H9 (cell line): ENCODE measurements at regions not wholly inside any gene's neighbourhood (a gene's known extent, or its start where the extent isn't known, plus 50 kb on each side); places are given as distances from the start of the nearest gene placed in this dataset.

ENCODE experiments used
- DNase-seq: peaks from one replicate; pipeline ENCODE4 v3.0.0-alpha.2; 2017
- H2AFZ ChIP-seq: one replicate; pipeline ENCODE4 v1.6.1; 2013; ENCODE audit warnings: mild to moderate bottlenecking, low read length, control low read depth, moderate library complexity
- H2AK5ac ChIP-seq: 2 replicates; pipeline ENCODE4 v1.6.1; 2013; ENCODE audit warnings: low read length, control low read depth, mixed read lengths; ENCODE audit not compliant: insufficient read length
- H2BK120ac ChIP-seq: one replicate; pipeline ENCODE4 v1.6.1; 2013; ENCODE audit warnings: low read depth, mild to moderate bottlenecking, low read length, control low read depth, inconsistent platforms; ENCODE audit not compliant: poor library complexity, severe bottlenecking
- H2BK12ac ChIP-seq: 2 replicates; pipeline ENCODE4 v1.6.1; 2013; ENCODE audit warnings: low read length, control low read depth, mixed read lengths, low read depth; ENCODE audit not compliant: insufficient read length
- H2BK15ac ChIP-seq: 2 replicates; pipeline ENCODE4 v1.6.1; 2013; ENCODE audit warnings: low read depth, low read length, control low read depth
- H2BK20ac ChIP-seq: one replicate; pipeline ENCODE4 v1.6.1; 2013; ENCODE audit warnings: low read depth, mild to moderate bottlenecking, low read length, control low read depth, inconsistent platforms; ENCODE audit not compliant: poor library complexity, severe bottlenecking
- H2BK5ac ChIP-seq: 2 replicates; pipeline ENCODE4 v1.6.1; 2013; ENCODE audit warnings: low read length, control low read depth, mixed read lengths; ENCODE audit not compliant: insufficient read length
- H3K14ac ChIP-seq: 2 replicates; pipeline ENCODE4 v1.6.1; 2013; ENCODE audit warnings: low read length, control low read depth; ENCODE audit not compliant: insufficient read depth
- H3K18ac ChIP-seq: 2 replicates; pipeline ENCODE4 v1.6.1; 2013; ENCODE audit warnings: low read depth, mild to moderate bottlenecking, mixed read lengths, low read length, control low read depth; ENCODE audit not compliant: insufficient read length
- H3K23ac ChIP-seq: 2 replicates; pipeline ENCODE4 v1.6.1; 2013; ENCODE audit warnings: low read length, control low read depth, mixed read lengths, low read depth; ENCODE audit not compliant: insufficient read length
- H3K23me2 ChIP-seq: 2 replicates; pipeline ENCODE4 v1.6.1; 2013; ENCODE audit warnings: low read depth, mild to moderate bottlenecking, mixed read lengths, low read length, control low read depth; ENCODE audit not compliant: insufficient read length, poor library complexity, severe bottlenecking
- H3K27ac ChIP-seq: 2 replicates; pipeline ENCODE4 v1.5.1; 2013; ENCODE audit warnings: low read length, control low read depth, mixed read lengths, low read depth; ENCODE audit not compliant: insufficient read length
- H3K27me3 ChIP-seq: 2 replicates; pipeline ENCODE4 v1.6.1; 2013; ENCODE audit warnings: low read length, control low read depth, inconsistent platforms; ENCODE audit not compliant: insufficient read depth
- H3K4ac ChIP-seq: 2 replicates; pipeline ENCODE4 v1.6.1; 2013; ENCODE audit warnings: low read depth, mild to moderate bottlenecking, control low read depth, inconsistent platforms, low read length, moderate library complexity
- H3K4me1 ChIP-seq: 2 replicates; pipeline ENCODE4 v1.6.1; 2013; ENCODE audit warnings: low read length, control low read depth, inconsistent platforms; ENCODE audit not compliant: insufficient read depth
- H3K4me2 ChIP-seq: 2 replicates; pipeline ENCODE4 v1.6.1; 2013; ENCODE audit warnings: low read length, control low read depth, mixed read lengths; ENCODE audit not compliant: insufficient read length, insufficient read depth
- H3K56ac ChIP-seq: 2 replicates; pipeline ENCODE4 v1.6.1; 2013; ENCODE audit warnings: low read depth, mild to moderate bottlenecking, mixed read lengths, low read length, control low read depth; ENCODE audit not compliant: insufficient read length
- H3K79me1 ChIP-seq: 2 replicates; pipeline ENCODE4 v1.6.1; 2013; ENCODE audit warnings: low read depth, mild to moderate bottlenecking, moderate library complexity, low read length, control low read depth, inconsistent platforms; ENCODE audit not compliant: insufficient read depth, poor library complexity, severe bottlenecking
- H3K79me2 ChIP-seq: 2 replicates; pipeline ENCODE4 v1.6.1; 2013; ENCODE audit warnings: low read length, control low read depth, inconsistent platforms; ENCODE audit not compliant: insufficient read depth
- H3K9ac ChIP-seq: 2 replicates; pipeline ENCODE4 v1.6.1; 2013; ENCODE audit warnings: low read length, control low read depth, mixed read lengths; ENCODE audit not compliant: insufficient read length; ENCODE audit errors: extremely low read depth
- H3K9me3 ChIP-seq: one replicate; pipeline ENCODE4 v1.6.1; 2013; ENCODE audit warnings: low read depth, low read length, inconsistent platforms; ENCODE audit not compliant: control insufficient read depth
- H3T11ph ChIP-seq: one replicate; pipeline ENCODE4 v1.6.1; 2013; ENCODE audit warnings: mild to moderate bottlenecking, low read length, control low read depth, inconsistent platforms
- H4K20me1 ChIP-seq: one replicate; pipeline ENCODE4 v1.6.1; 2013; ENCODE audit not compliant: control insufficient read depth, insufficient read length, insufficient read depth
- H4K5ac ChIP-seq: 2 replicates; pipeline ENCODE4 v1.6.1; 2013; ENCODE audit warnings: low read depth, mild to moderate bottlenecking, mixed read lengths, low read length, control low read depth; ENCODE audit not compliant: insufficient read length
- H4K8ac ChIP-seq: replicated peaks from 2 replicates; pipeline ENCODE4 v1.6.1; 2013; ENCODE audit warnings: low read length, control low read depth, mixed read lengths, low read depth; ENCODE audit not compliant: insufficient read length
- H4K91ac ChIP-seq: 2 replicates; pipeline ENCODE4 v1.6.1; 2013; ENCODE audit warnings: low read depth, mild to moderate bottlenecking, moderate library complexity, mixed read lengths, low read length, control low read depth; ENCODE audit not compliant: insufficient read length
- H3K27ac Mint-ChIP-seq, 3 experiments: 2 replicates in 2 of 3; 3 replicates in 1 of 3; pipeline ENCODE4 v1.8.0; 2020 to 2021; ENCODE audit warnings: mixed read lengths in 3 of 3, mild to moderate bottlenecking in 1 of 3, moderate library complexity in 1 of 3
- H3K27me3 Mint-ChIP-seq: 2 replicates; pipeline ENCODE4 v1.8.0; 2021; ENCODE audit warnings: low read depth, mild to moderate bottlenecking, moderate library complexity, mixed read lengths
- H3K36me3 Mint-ChIP-seq, 3 experiments: 2 replicates in 2 of 3; 3 replicates in 1 of 3; pipeline ENCODE4 v1.8.0; 2020 to 2021; ENCODE audit warnings: low read depth in 3 of 3, mixed read lengths in 3 of 3; ENCODE audit not compliant: insufficient read depth in 1 of 3
- H3K4me1 Mint-ChIP-seq, 2 experiments: 2 replicates each; pipeline ENCODE4 v1.8.0; 2020; ENCODE audit warnings: mixed read lengths in 2 of 2
- H3K4me3 Mint-ChIP-seq, 2 experiments: 2 replicates in 1 of 2; 3 replicates in 1 of 2; pipeline ENCODE4 v1.8.0; 2020 to 2021; ENCODE audit warnings: mild to moderate bottlenecking in 2 of 2, mixed read lengths in 2 of 2, moderate library complexity in 1 of 2
- H3K9me3 Mint-ChIP-seq, 2 experiments: 2 replicates in 1 of 2; 3 replicates in 1 of 2; pipeline ENCODE4 v1.8.0; 2020; ENCODE audit warnings: mild to moderate bottlenecking in 2 of 2, mixed read lengths in 2 of 2, moderate library complexity in 1 of 2
- CTCF ChIP-seq: fragments of 200-600 bp; sonication (generic); conservative IDR thresholded peaks from 3 replicates; pipeline ENCODE4 v1.8.0; 2021; ENCODE audit warnings: antibody characterized with exemption, mild to moderate bottlenecking
- WGBS: extraction: QIAGEN DNeasy Blood & Tissue Kit; methylation state at CpG from one replicate; pipeline ENCODE4 v1.1.7; 2013; ENCODE audit warnings: missing lambda C conversion rate, low lambda C conversion rate, mixed read lengths; ENCODE audit not compliant: insufficient read length; ENCODE audit errors: extremely low coverage; 5-methylcytosine and 5-hydroxymethylcytosine counted together

GRCh38 chr22:47836957-47837356, 1074.5 kb downstream of the TBC1D22A start:
- Mint-ChIP-seq H3K36me3 (peaks cover 0 to 3% (median 0%) of the 10 kb centered on the region in 3 experiments; a peak in 2 of 7 replicates), H3K27me3 (peaks cover 18% of the 10 kb centered on the region), H3K4me3 (no peak overlapping the region; a peak in 1 of 5 replicates), H3K27ac (no peak overlapping the region), H3K9me3 (peaks cover 0 to 21% of the 10 kb centered on the region in 2 experiments; a peak in 4 of 5 replicates), H3K4me1 (no peaks in the 10 kb centered on the region)
- Histone ChIP-seq H2AFZ (no peak overlapping the region), H4K20me1 (no peaks in the 10 kb centered on the region), H2BK12ac (no peak overlapping the region), H4K8ac (no peak overlapping the region), H3K18ac (no peak overlapping the region), H3K4ac (no peak overlapping the region), H3K79me1 (no peaks in the 10 kb centered on the region), H3T11ph (no peak overlapping the region), H4K5ac (no peak overlapping the region), H3K27ac (no peak overlapping the region), H4K91ac (no peak overlapping the region), H2BK120ac (no peak overlapping the region), H2AK5ac (no peak overlapping the region), H3K9me3 (no peaks in the 10 kb centered on the region), H2BK5ac (no peak overlapping the region), H3K14ac (no peak overlapping the region), H3K23me2 (no peaks in the 10 kb centered on the region), H3K23ac (no peak overlapping the region), H3K56ac (no peak overlapping the region), H2BK20ac (no peak overlapping the region), H3K9ac (no peak overlapping the region), H3K4me1 (no peaks in the 10 kb centered on the region), H3K79me2 (no peaks in the 10 kb centered on the region), H2BK15ac (no peak overlapping the region), H3K27me3 (no peaks in the 10 kb centered on the region; the same call in 1 of the 2 replicates), H3K4me2 (no peak overlapping the region)
- TF ChIP-seq CTCF: no peak
- no peak for DNase-seq
- WGBS: no CpG with 5 or more reads among the region's 2 CpGs
